HepG2 (cell line): ENCODE measurements at regions not wholly inside any gene's neighbourhood (a gene's known extent, or its start where the extent isn't known, plus 50 kb on each side); places are given as distances from the start of the nearest gene placed in this dataset.
A peak's percentile ranks its signal among the peaks of the same experiment; 100 is the strongest.

Experiments
- ATF1 ChIP-seq: IDR thresholded peaks from 2 replicates; pipeline ENCODE4 v1.6.1; 2016; ENCODE audit warnings: mild to moderate bottlenecking, control low read depth
- CEBPZ ChIP-seq: IDR thresholded peaks from 2 replicates; pipeline ENCODE4 v1.6.1; 2012; ENCODE audit warnings: low read length, improper control_type of control experiment
- FOSL1 ChIP-seq: sonication (generic); formaldehyde crosslinking; IDR thresholded peaks from 2 replicates; pipeline ENCODE4 v1.9.0; 2021; ENCODE audit warnings: missing genetic modification reagents, borderline replicate concordance
- HDAC1 ChIP-seq: sonication (generic); formaldehyde crosslinking; IDR thresholded peaks from 2 replicates; pipeline ENCODE4 v1.5.1; 2020; ENCODE audit warnings: mild to moderate bottlenecking, missing genetic modification reagents
- HOXA5 ChIP-seq: sonication (generic); formaldehyde crosslinking; IDR thresholded peaks from 2 replicates; pipeline ENCODE4 v1.4.0; 2020; ENCODE audit warnings: missing genetic modification reagents
- JUNB ChIP-seq: sonication (generic); formaldehyde crosslinking; IDR thresholded peaks from 2 replicates; pipeline ENCODE4 v1.8.0; 2022; ENCODE audit warnings: missing genetic modification reagents, mild to moderate bottlenecking, borderline replicate concordance
- NFE2L1 ChIP-seq: sonication (generic); formaldehyde crosslinking; IDR thresholded peaks from 2 replicates; pipeline ENCODE4 v1.4.0; 2020; ENCODE audit warnings: missing genetic modification reagents, mild to moderate bottlenecking, borderline replicate concordance
- PHF20 ChIP-seq: sonication (generic); formaldehyde crosslinking; IDR thresholded peaks from 2 replicates; pipeline ENCODE4 v1.5.0; 2020; ENCODE audit warnings: mild to moderate bottlenecking, missing genetic modification reagents
- POGK ChIP-seq: sonication (generic); formaldehyde crosslinking; conservative IDR thresholded peaks from 2 replicates; pipeline ENCODE4 v1.8.0; 2022; ENCODE audit warnings: mild to moderate bottlenecking, moderate library complexity, missing genetic modification reagents
- RARG ChIP-seq: sonication (generic); formaldehyde crosslinking; IDR thresholded peaks from 2 replicates; pipeline ENCODE4 v1.4.0; 2020; ENCODE audit warnings: low read depth, mild to moderate bottlenecking, missing genetic modification reagents
- SMYD3 ChIP-seq: sonication (generic); formaldehyde crosslinking; IDR thresholded peaks from 2 replicates; pipeline ENCODE4 v1.8.1; 2023; ENCODE audit warnings: mild to moderate bottlenecking, missing genetic modification reagents
- TAF15 ChIP-seq: fragments of 200-400 bp; formaldehyde crosslinking; IDR thresholded peaks from one replicate; pipeline ENCODE4 v1.6.1; 2018; ENCODE audit warnings: mild to moderate bottlenecking, low read depth, low read length; ENCODE audit not compliant: poor library complexity, severe bottlenecking
- THAP7 ChIP-seq: sonication (generic); formaldehyde crosslinking; IDR thresholded peaks from 2 replicates; pipeline ENCODE4 v1.8.1; 2023; ENCODE audit warnings: mild to moderate bottlenecking, missing genetic modification reagents
- ZFY ChIP-seq: sonication (generic); formaldehyde crosslinking; IDR thresholded peaks from 2 replicates; pipeline ENCODE4 v1.4.0; 2020; ENCODE audit warnings: missing genetic modification reagents
- ZIK1 ChIP-seq: sonication (generic); formaldehyde crosslinking; IDR thresholded peaks from 2 replicates; pipeline ENCODE4 v1.5.0; 2020; ENCODE audit warnings: mild to moderate bottlenecking, low read depth, missing genetic modification reagents, borderline replicate concordance
- ZNF484 ChIP-seq: sonication (generic); formaldehyde crosslinking; IDR thresholded peaks from 2 replicates; pipeline ENCODE4 v1.5.1; 2020; ENCODE audit warnings: mild to moderate bottlenecking, low read depth, missing genetic modification reagents, borderline replicate concordance
- ZNF530 ChIP-seq: sonication (generic); formaldehyde crosslinking; IDR thresholded peaks from 2 replicates; pipeline ENCODE4 v1.5.0; 2020; ENCODE audit warnings: low read depth, mild to moderate bottlenecking, missing genetic modification reagents
- ZNF547 ChIP-seq: sonication (generic); formaldehyde crosslinking; IDR thresholded peaks from 2 replicates; pipeline ENCODE4 v1.5.1; 2020; ENCODE audit warnings: mild to moderate bottlenecking, missing genetic modification reagents
- ZNF616 ChIP-seq: sonication (generic); formaldehyde crosslinking; IDR thresholded peaks from 2 replicates; pipeline ENCODE4 v1.5.0; 2020; ENCODE audit warnings: low read depth, mild to moderate bottlenecking, missing genetic modification reagents
- ZNF782 ChIP-seq: sonication (generic); formaldehyde crosslinking; IDR thresholded peaks from 2 replicates; pipeline ENCODE4 v1.4.0; 2020; ENCODE audit warnings: missing genetic modification reagents, mild to moderate bottlenecking, borderline replicate concordance
- TF ChIP-seq, protein P1 (sequence below): sonication (generic); formaldehyde crosslinking; IDR thresholded peaks from 2 replicates; pipeline ENCODE4 v1.5.0; 2020; ENCODE audit warnings: mild to moderate bottlenecking, missing genetic modification reagents, borderline replicate concordance

GRCh38 chr15:53034767-53035245, 244.7 kb upstream of the ONECUT1 start (continued):
- TF ChIP-seq ZFY (CRISPR knock-in tag) (no peak; the same call in 1 of the 2 replicates), RARG (CRISPR knock-in tag) (no peak), ZIK1 (CRISPR knock-in tag) (no peak), CEBPZ (no peak), ZNF530 (CRISPR knock-in tag) (no peak), JUNB (CRISPR knock-in tag) (no peak), HOXA5 (CRISPR knock-in tag) (no peak), TAF15 (no peak), NFE2L1 (peak; percentile 70; the same call in 1 of the 2 replicates), SMYD3 (CRISPR knock-in tag) (no peak), PHF20 (CRISPR knock-in tag) (no peak), ZNF547 (no peak), ATF1 (peak; percentile 76), ZNF484 (CRISPR knock-in tag) (no peak), ZNF782 (CRISPR knock-in tag) (no peak), ZNF616 (no peak), POGK (no peak), THAP7 (no peak), HDAC1 (CRISPR knock-in tag) (0 out of 2 replicates have a peak, but pooled peaks have one; percentile 54), FOSL1 (CRISPR knock-in tag) (no peak)
- TF ChIP-seq, protein P1, sequence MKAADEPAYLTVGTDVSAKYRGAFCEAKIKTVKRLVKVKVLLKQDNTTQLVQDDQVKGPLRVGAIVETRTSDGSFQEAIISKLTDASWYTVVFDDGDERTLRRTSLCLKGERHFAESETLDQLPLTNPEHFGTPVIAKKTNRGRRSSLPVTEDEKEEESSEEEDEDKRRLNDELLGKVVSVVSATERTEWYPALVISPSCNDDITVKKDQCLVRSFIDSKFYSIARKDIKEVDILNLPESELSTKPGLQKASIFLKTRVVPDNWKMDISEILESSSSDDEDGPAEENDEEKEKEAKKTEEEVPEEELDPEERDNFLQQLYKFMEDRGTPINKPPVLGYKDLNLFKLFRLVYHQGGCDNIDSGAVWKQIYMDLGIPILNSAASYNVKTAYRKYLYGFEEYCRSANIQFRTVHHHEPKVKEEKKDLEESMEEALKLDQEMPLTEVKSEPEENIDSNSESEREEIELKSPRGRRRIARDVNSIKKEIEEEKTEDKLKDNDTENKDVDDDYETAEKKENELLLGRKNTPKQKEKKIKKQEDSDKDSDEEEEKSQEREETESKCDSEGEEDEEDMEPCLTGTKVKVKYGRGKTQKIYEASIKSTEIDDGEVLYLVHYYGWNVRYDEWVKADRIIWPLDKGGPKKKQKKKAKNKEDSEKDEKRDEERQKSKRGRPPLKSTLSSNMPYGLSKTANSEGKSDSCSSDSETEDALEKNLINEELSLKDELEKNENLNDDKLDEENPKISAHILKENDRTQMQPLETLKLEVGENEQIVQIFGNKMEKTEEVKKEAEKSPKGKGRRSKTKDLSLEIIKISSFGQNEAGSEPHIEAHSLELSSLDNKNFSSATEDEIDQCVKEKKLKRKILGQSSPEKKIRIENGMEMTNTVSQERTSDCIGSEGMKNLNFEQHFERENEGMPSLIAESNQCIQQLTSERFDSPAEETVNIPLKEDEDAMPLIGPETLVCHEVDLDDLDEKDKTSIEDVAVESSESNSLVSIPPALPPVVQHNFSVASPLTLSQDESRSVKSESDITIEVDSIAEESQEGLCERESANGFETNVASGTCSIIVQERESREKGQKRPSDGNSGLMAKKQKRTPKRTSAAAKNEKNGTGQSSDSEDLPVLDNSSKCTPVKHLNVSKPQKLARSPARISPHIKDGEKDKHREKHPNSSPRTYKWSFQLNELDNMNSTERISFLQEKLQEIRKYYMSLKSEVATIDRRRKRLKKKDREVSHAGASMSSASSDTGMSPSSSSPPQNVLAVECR (CRISPR knock-in tag): peak; percentile 55; the same call in 1 of the 2 replicates
